SK-N-SH (cell line): ENCODE measurements at regions not wholly inside any gene's neighbourhood (a gene's known extent, or its start where the extent isn't known, plus 50 kb on each side); places are given as distances from the start of the nearest gene placed in this dataset.

Source experiments
- CTCF ChIA-PET: fragments of 300-600, 350-600 bp; formaldehyde crosslinking; extraction: SDS; loops from one replicate; lab custom pipeline; 2021; lab: Yijun Ruan, JAX
- POLR2A ChIA-PET: fragments of 350-600 bp; sonication (Branson Sonifier 250); formaldehyde crosslinking; extraction: SDS; loops from one replicate; lab custom pipeline; 2020; ENCODE audit warnings: antibody characterized with exemption, inconsistent platforms; lab: Yijun Ruan, JAX
- DNase-seq: peaks from one replicate; pipeline ENCODE4 v3.0.0; 2012
- H2AFZ ChIP-seq: fragments of 200-600 bp; sonication (generic); 2 replicates; pipeline ENCODE4 v1.8.1; 2016; ENCODE audit warnings: antibody characterized with exemption, mild to moderate bottlenecking, low read depth
- H3F3A ChIP-seq: fragments of 200-600 bp; sonication (generic); replicated peaks from 2 replicates; pipeline ENCODE3; 2016; ENCODE audit warnings: antibody characterized with exemption, mild to moderate bottlenecking; ENCODE audit not compliant: insufficient read depth
- H3K27ac ChIP-seq, 2 experiments: fragments of 200-500 bp in 1 of 2; fragments of 200-600 bp in 1 of 2; sonication (Bioruptor generic) in 1 of 2; sonication (generic), shearing (Covaris generic) in 1 of 2; 2 replicates each; pipeline versions ENCODE4 v1.5.1 to v1.6.1; 2014 to 2016; ENCODE audit warnings: low read depth in 2 of 2, inconsistent platforms in 1 of 2, low read length in 1 of 2, mild to moderate bottlenecking in 1 of 2, mixed read lengths in 1 of 2
- H3K27me3 ChIP-seq: fragments of 200-600 bp; sonication (generic), shearing (Covaris generic); 2 replicates; pipeline ENCODE4 v1.6.1; 2016; ENCODE audit warnings: mixed run types; ENCODE audit not compliant: insufficient read depth
- H3K36me3 ChIP-seq, 2 experiments: fragments of 200-500 bp in 1 of 2; fragments of 200-600 bp in 1 of 2; sonication (Bioruptor generic) in 1 of 2; sonication (generic) in 1 of 2; replicated peaks in 1 of 2; 2 replicates each; pipeline versions ENCODE3 to v1.5.1; 2014 to 2016; ENCODE audit warnings: low read length in 1 of 2, mild to moderate bottlenecking in 1 of 2; ENCODE audit not compliant: insufficient read depth in 2 of 2, control insufficient read depth in 1 of 2
- H3K4me1 ChIP-seq, 2 experiments: fragments of 200-500 bp in 1 of 2; fragments of 200-600 bp in 1 of 2; sonication (Bioruptor generic) in 1 of 2; sonication (generic), shearing (Covaris generic) in 1 of 2; 2 replicates each; pipeline versions ENCODE4 v1.5.1 to v1.6.1; 2014 to 2016; ENCODE audit warnings: low read depth in 1 of 2, low read length in 1 of 2, mixed run types in 1 of 2; ENCODE audit not compliant: insufficient read depth in 2 of 2, control insufficient read depth in 1 of 2
- H3K4me2 ChIP-seq: fragments of 200-600 bp; sonication (generic), shearing (Covaris generic); 2 replicates; pipeline ENCODE4 v1.6.1; 2017; ENCODE audit warnings: mixed run types
- H3K4me3 ChIP-seq, 2 experiments: fragments of 200-500 bp in 1 of 2; fragments of 200-600 bp in 1 of 2; sonication (Bioruptor generic) in 1 of 2; sonication (generic), shearing (Covaris generic) in 1 of 2; 2 replicates each; pipeline versions ENCODE4 v1.5.1 to v1.8.1; 2014 to 2016; ENCODE audit warnings: low read depth in 2 of 2, inconsistent platforms in 1 of 2, low read length in 1 of 2, mild to moderate bottlenecking in 1 of 2, mixed read lengths in 1 of 2, moderate library complexity in 1 of 2
- H3K79me2 ChIP-seq: fragments of 200-600 bp; sonication (generic); 2 replicates; pipeline ENCODE4 v1.8.1; 2017; ENCODE audit warnings: mild to moderate bottlenecking; ENCODE audit not compliant: insufficient read depth
- H3K9ac ChIP-seq: fragments of 200-600 bp; sonication (generic); 2 replicates; pipeline ENCODE4 v1.6.1; 2017; ENCODE audit warnings: mixed run types
- H3K9me2 ChIP-seq: fragments of 200-600 bp; sonication (generic); 2 replicates; pipeline ENCODE4 v1.6.1; 2017; ENCODE audit warnings: mixed run types
- H3K9me3 ChIP-seq: fragments of 200-600 bp; sonication (generic); 2 replicates; pipeline ENCODE4 v1.6.1; 2017; ENCODE audit warnings: mixed run types, mild to moderate bottlenecking, moderate library complexity
- H4K20me1 ChIP-seq: fragments of 200-600 bp; sonication (generic); 2 replicates; pipeline ENCODE4 v1.6.1; 2017; ENCODE audit warnings: mild to moderate bottlenecking, mixed run types; ENCODE audit not compliant: insufficient read depth
- CHD2 ChIP-seq: fragments of 150-350 bp; IDR thresholded peaks from 2 replicates; pipeline ENCODE4 v1.6.1; 2018; ENCODE audit warnings: low read length; ENCODE audit not compliant: partially characterized antibody
- EP300 ChIP-seq, 2 experiments: IDR thresholded peaks; 2 replicates each; pipeline versions ENCODE4 v1.4.0 to v1.6.1; 2012; ENCODE audit warnings: borderline replicate concordance in 1 of 2, low read depth in 1 of 2, low read length in 1 of 2
- EZH2phosphoT487 ChIP-seq: fragments of 200-600 bp; sonication (generic); IDR thresholded peaks from 2 replicates; pipeline ENCODE4 v1.6.1; 2017; ENCODE audit warnings: low read depth, mixed run types, mild to moderate bottlenecking, antibody characterized with exemption, moderate library complexity, borderline replicate concordance
- FOSL2 ChIP-seq: IDR thresholded peaks from 2 replicates; pipeline ENCODE4 v1.4.0; 2012; ENCODE audit warnings: low read depth, mild to moderate bottlenecking, moderate library complexity, borderline replicate concordance
- FOXM1 ChIP-seq: IDR thresholded peaks from 2 replicates; pipeline ENCODE4 v1.4.0; 2012; ENCODE audit warnings: low read depth, mild to moderate bottlenecking
- JUND ChIP-seq: IDR thresholded peaks from 2 replicates; pipeline ENCODE4 v1.4.0; 2012
- MXI1 ChIP-seq: IDR thresholded peaks from 2 replicates; pipeline ENCODE4 v1.6.1; 2012; ENCODE audit warnings: mild to moderate bottlenecking, low read depth, low read length, improper control_type of control experiment
- NFIC ChIP-seq: IDR thresholded peaks from 2 replicates; pipeline ENCODE4 v1.4.0; 2012; ENCODE audit warnings: borderline replicate concordance
- NRF1 ChIP-seq: IDR thresholded peaks from 2 replicates; pipeline ENCODE4 v1.6.1; 2012; ENCODE audit warnings: low read depth, mild to moderate bottlenecking, low read length
- POLR2AphosphoS5 ChIP-seq: IDR thresholded peaks from 2 replicates; pipeline ENCODE4 v1.6.1; 2012; ENCODE audit warnings: low read depth, low read length
- RAD21 ChIP-seq: IDR thresholded peaks from 2 replicates; pipeline ENCODE4 v1.6.1; 2012; ENCODE audit warnings: mild to moderate bottlenecking, low read length
- RCOR1 ChIP-seq: fragments of 150-350 bp; IDR thresholded peaks from 2 replicates; pipeline ENCODE4 v1.6.1; 2017; ENCODE audit warnings: antibody characterized with exemption, low read length
- SIN3A ChIP-seq: IDR thresholded peaks from 2 replicates; pipeline ENCODE4 v1.6.1; 2012; ENCODE audit warnings: low read depth, mild to moderate bottlenecking, low read length, moderate library complexity, borderline replicate concordance
- TCF12 ChIP-seq: IDR thresholded peaks from 2 replicates; pipeline ENCODE4 v1.4.0; 2012
- YY1 ChIP-seq: IDR thresholded peaks from 2 replicates; pipeline ENCODE4 v1.4.0; 2012; ENCODE audit warnings: low read depth, mild to moderate bottlenecking
- WGBS: methylation state at CpG from one replicate; pipeline ENCODE4 v1.1.6; 2017; ENCODE audit warnings: low lambda C conversion rate; 5-methylcytosine and 5-hydroxymethylcytosine counted together
- TF ChIP-seq, protein P1 (sequence below): IDR thresholded peaks from 2 replicates; pipeline ENCODE4 v1.4.0; 2012; ENCODE audit warnings: low read depth
- TF ChIP-seq, protein P2 (sequence below): fragments of 150-350 bp; IDR thresholded peaks from 2 replicates; pipeline ENCODE4 v1.6.1; 2017; ENCODE audit warnings: antibody characterized with exemption, low read length, low read depth, borderline replicate concordance
- TF ChIP-seq, protein P3 (sequence below): IDR thresholded peaks from 2 replicates; pipeline ENCODE4; 2012

DNA sequence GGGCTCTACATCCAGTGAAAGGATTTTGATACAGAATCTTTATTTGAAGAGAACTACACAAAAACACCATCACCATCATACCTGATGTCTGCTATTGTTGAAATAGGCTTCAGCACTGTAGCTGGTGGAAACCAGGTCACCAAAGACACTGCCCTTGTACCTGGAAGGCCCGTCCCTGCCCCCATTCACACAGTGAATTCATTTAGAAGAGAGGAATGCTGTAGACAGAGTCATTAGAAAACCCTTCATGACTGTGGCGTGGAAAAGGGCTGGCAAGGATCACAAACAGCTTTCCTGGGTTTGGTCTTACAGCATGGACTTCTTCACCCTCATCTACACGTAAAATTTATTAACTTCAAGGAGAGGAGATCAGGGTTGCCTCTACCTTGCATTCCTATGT lies 202.0 kb upstream of the NRP1 start:
- Histone ChIP-seq H3K27ac (no peak overlapping the region; a peak in 1 of 4 replicates), H3K9ac (no peak overlapping the region), H3K27me3 (no peaks in the 10 kb centered on the region), H3F3A (no peaks in the 10 kb centered on the region), H3K36me3 (no peaks in the 10 kb centered on the region), H2AFZ (no peak overlapping the region), H3K4me2 (no peak overlapping the region), H3K79me2 (no peaks in the 10 kb centered on the region), H3K9me3 (no peaks in the 10 kb centered on the region), H3K4me3 (no peak overlapping the region), H3K9me2 (no peaks in the 10 kb centered on the region), H4K20me1 (no peaks in the 10 kb centered on the region), H3K4me1 (peaks cover 0 to 7% of the 10 kb centered on the region in 2 experiments; a peak in 2 of 4 replicates)
- POLR2A ChIA-PET, result no interaction called here
- 89% methylated on average over 3 of the region's 3 CpGs for WGBS
- no peak for DNase-seq
- CTCF ChIA-PET, result interaction anchor here (2.8 kb wide), 1 partner anchor 10 kb away, joined by 10 read pairs; no protein-coding TSS in a partner anchor
- TF ChIP-seq RCOR1 (no peak), NFIC (no peak), FOSL2 (no peak), EZH2phosphoT487 (no peak), CHD2 (no peak), POLR2AphosphoS5 (no peak), EP300 (IDR thresholded peaks at IDR 0.05; ENCODE audit: borderline replicate concordance in 1 of 2, low read depth in 1 of 2, low read length in 1 of 2) (no peak), NRF1 (no peak), JUND (no peak), FOXM1 (no peak), RAD21 (no peak)
- TF ChIP-seq, protein P1, sequence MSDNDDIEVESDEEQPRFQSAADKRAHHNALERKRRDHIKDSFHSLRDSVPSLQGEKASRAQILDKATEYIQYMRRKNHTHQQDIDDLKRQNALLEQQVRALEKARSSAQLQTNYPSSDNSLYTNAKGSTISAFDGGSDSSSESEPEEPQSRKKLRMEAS, result no peak
- TF ChIP-seq, protein P2, sequence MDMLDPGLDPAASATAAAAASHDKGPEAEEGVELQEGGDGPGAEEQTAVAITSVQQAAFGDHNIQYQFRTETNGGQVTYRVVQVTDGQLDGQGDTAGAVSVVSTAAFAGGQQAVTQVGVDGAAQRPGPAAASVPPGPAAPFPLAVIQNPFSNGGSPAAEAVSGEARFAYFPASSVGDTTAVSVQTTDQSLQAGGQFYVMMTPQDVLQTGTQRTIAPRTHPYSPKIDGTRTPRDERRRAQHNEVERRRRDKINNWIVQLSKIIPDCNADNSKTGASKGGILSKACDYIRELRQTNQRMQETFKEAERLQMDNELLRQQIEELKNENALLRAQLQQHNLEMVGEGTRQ, result no peak

DNA sequence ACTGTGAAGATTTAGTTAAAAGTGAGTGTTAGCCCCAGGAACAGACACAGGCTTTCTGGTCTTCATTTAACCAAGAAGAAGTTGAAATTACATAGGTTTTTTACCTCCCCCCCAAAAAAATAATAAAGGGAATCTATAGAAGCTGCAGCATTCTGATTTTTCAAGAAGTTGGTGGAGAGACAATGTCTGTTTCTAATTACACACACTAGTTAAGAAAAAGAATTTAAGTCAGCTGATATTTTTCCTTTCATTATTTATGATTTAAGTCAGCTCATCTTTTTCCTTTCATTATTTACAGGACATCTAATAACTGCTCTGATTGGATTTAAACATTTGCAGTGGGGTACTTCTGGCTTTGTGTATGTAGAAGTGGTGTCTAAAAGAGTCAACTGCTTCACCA lies 201.4 kb upstream of the NRP1 start:
- no peak overlapping the region for H3K4me3 ChIP-seq
- H4K20me1 ChIP-seq, result no peaks in the 10 kb centered on the region
- H3K9me2 ChIP-seq, result no peaks in the 10 kb centered on the region
- no peak overlapping the region for H2AFZ ChIP-seq
- no peaks in the 10 kb centered on the region for H3K27me3 ChIP-seq
- no peak overlapping the region for H3K4me2 ChIP-seq
- H3K27ac ChIP-seq, result no peak overlapping the region; a peak in 1 of 4 replicates
- H3K9ac ChIP-seq, result no peak overlapping the region
- ChIA-PET POLR2A (no interaction called here), CTCF (interaction anchor here (2.8 kb wide), 1 partner anchor 10 kb away, joined by 10 read pairs; no protein-coding TSS in a partner anchor)
- H3K4me1 ChIP-seq, result peaks cover 0 to 7% of the 10 kb centered on the region in 2 experiments; a peak in 2 of 4 replicates
- H3K9me3 ChIP-seq, result no peaks in the 10 kb centered on the region
- H3F3A ChIP-seq, result no peaks in the 10 kb centered on the region
- no peaks in the 10 kb centered on the region for H3K79me2 ChIP-seq
- no peak for DNase-seq
- TF ChIP-seq SIN3A (no peak), TCF12 (peak; percentile 29), MXI1 (no peak), JUND (no peak), YY1 (no peak), EP300 (IDR thresholded peaks at IDR 0.05; ENCODE audit: borderline replicate concordance in 1 of 2, low read depth in 1 of 2, low read length in 1 of 2) (no peak)
- TF ChIP-seq, protein P2, result no peak
- TF ChIP-seq, protein P3, sequence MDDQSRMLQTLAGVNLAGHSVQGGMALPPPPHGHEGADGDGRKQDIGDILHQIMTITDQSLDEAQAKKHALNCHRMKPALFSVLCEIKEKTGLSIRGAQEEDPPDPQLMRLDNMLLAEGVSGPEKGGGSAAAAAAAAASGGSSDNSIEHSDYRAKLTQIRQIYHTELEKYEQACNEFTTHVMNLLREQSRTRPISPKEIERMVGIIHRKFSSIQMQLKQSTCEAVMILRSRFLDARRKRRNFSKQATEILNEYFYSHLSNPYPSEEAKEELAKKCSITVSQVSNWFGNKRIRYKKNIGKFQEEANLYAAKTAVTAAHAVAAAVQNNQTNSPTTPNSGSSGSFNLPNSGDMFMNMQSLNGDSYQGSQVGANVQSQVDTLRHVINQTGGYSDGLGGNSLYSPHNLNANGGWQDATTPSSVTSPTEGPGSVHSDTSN, result peak; percentile 30; the same call in 1 of the 2 replicates
- TF ChIP-seq, all 33 proteins: peak for 2
- no peaks in the 10 kb centered on the region for H3K36me3 ChIP-seq
